T-cell (primary cell): ENCODE measurements at regions not wholly inside any gene's neighbourhood (a gene's known extent, or its start where the extent isn't known, plus 50 kb on each side); places are given as distances from the start of the nearest gene placed in this dataset.
A peak's percentile ranks its signal among the peaks of the same experiment; 100 is the strongest.

Source experiments
- ATAC-seq, 4 experiments: fragments of 200-7000 bp in 3 of 4; fragments of 150-1000 bp in 1 of 4; cut with Tn5 transposase; replicated peaks in 1 of 4; 1 replicate in 3 of 4; 2 replicates in 1 of 4; pipeline ENCODE4 v1.10.0; 2021; ENCODE audit warnings: moderate library complexity in 3 of 4, mild to moderate bottlenecking in 2 of 4, moderate number of reproducible peaks in 1 of 4
- CTCF ChIA-PET, 2 donors: fragments of 300-600 bp; sonication (Branson Sonifier 250); formaldehyde crosslinking; loops; one replicate each; lab custom pipeline; 2022; ENCODE audit warnings: antibody characterized with exemption in 2 of 2; lab: Charles Lee
- POLR2A ChIA-PET, 2 donors: fragments of 300-600 bp; sonication (Branson Sonifier 250); formaldehyde crosslinking; loops; one replicate each; lab custom pipeline; 2022; ENCODE audit warnings: antibody characterized with exemption in 2 of 2; lab: Charles Lee
- DNase-seq, 35 experiments: peaks; one replicate each; pipeline versions ENCODE4 v3.0.0 to v3.0.0-alpha.2; 2013 to 2023
- H3K27ac ChIP-seq: one replicate; pipeline ENCODE4 v1.5.1; 2013; ENCODE audit warnings: low read length
- H3K27me3 ChIP-seq, 2 experiments: replicated peaks in 1 of 2; 1 replicate in 1 of 2; 2 replicates in 1 of 2; pipeline versions ENCODE4 v1.6.1 to v1.7.0; 2013; ENCODE audit warnings: low read length in 1 of 2, mixed read lengths in 1 of 2; ENCODE audit not compliant: control insufficient read depth in 2 of 2, insufficient read depth in 2 of 2; ENCODE audit errors: extremely low read depth in 1 of 2
- H3K36me3 ChIP-seq, 2 donors: 1 replicate in 1 of 2; 2 replicates in 1 of 2; pipeline versions ENCODE4 v1.6.1 to v1.7.0; 2013; ENCODE audit warnings: low read length in 1 of 2; ENCODE audit not compliant: control insufficient read depth in 2 of 2, insufficient read depth in 1 of 2; ENCODE audit errors: extremely low read depth in 1 of 2
- H3K4me1 ChIP-seq, 2 experiments: 1 replicate in 1 of 2; 2 replicates in 1 of 2; pipeline versions ENCODE4 v1.6.1 to v1.7.0; 2013; ENCODE audit warnings: low read length in 2 of 2, mixed read lengths in 1 of 2; ENCODE audit not compliant: insufficient read depth in 2 of 2, control insufficient read depth in 1 of 2; ENCODE audit errors: extremely low read depth in 1 of 2
- H3K4me3 ChIP-seq, 2 donors: 1 replicate in 1 of 2; 2 replicates in 1 of 2; pipeline versions ENCODE4 v1.5.1 to v1.7.0; 2013; ENCODE audit warnings: mild to moderate bottlenecking in 2 of 2, low read length in 1 of 2, moderate library complexity in 1 of 2; ENCODE audit not compliant: control insufficient read depth in 1 of 2; ENCODE audit errors: extremely low read depth in 1 of 2
- H3K9me3 ChIP-seq: 2 replicates; pipeline ENCODE4 v1.7.0; 2013
- H3K27ac Mint-ChIP-seq, 2 donors: one replicate each; pipeline ENCODE4 v1.8.0; 2020 to 2021; ENCODE audit warnings: mild to moderate bottlenecking in 2 of 2, mixed read lengths in 2 of 2
- H3K27me3 Mint-ChIP-seq, 2 donors: one replicate each; pipeline ENCODE4 v1.8.0; 2021 to 2022; ENCODE audit warnings: mixed read lengths in 2 of 2
- H3K36me3 Mint-ChIP-seq: one replicate; pipeline ENCODE4 v1.8.0; 2021; ENCODE audit warnings: mixed read lengths
- H3K4me1 Mint-ChIP-seq, 3 donors: one replicate each; pipeline ENCODE4 v1.8.0; 2020 to 2022; ENCODE audit warnings: mixed read lengths in 3 of 3, mild to moderate bottlenecking in 1 of 3
- H3K4me3 Mint-ChIP-seq, 3 donors: one replicate each; pipeline ENCODE4 v1.8.0; 2020 to 2022; ENCODE audit warnings: mild to moderate bottlenecking in 3 of 3, mixed read lengths in 3 of 3, moderate library complexity in 3 of 3
- H3K9me3 Mint-ChIP-seq, 3 donors: one replicate each; pipeline ENCODE4 v1.8.0; 2020 to 2022; ENCODE audit warnings: mixed read lengths in 3 of 3
- WGBS: methylation state at CpG from one replicate; pipeline ENCODE4 v1.1.5; 2013; ENCODE audit warnings: missing lambda C conversion rate; ENCODE audit not compliant: insufficient coverage; 5-methylcytosine and 5-hydroxymethylcytosine counted together

GRCh38 chr3:152069871-152070270, 196.4 kb downstream of the SUCNR1 start:
- Histone ChIP-seq H3K9me3 (no peaks in the 10 kb centered on the region), H3K27me3 (peaks cover 0 to 4% of the 10 kb centered on the region in 2 experiments), H3K27ac (no peak overlapping the region), H3K36me3 (no peaks in the 10 kb centered on the region), H3K4me1 (no peaks in the 10 kb centered on the region), H3K4me3 (no peak overlapping the region)
- H3K9me3 Mint-ChIP-seq, result no peaks in the 10 kb centered on the region
- no peak overlapping the region for H3K27ac Mint-ChIP-seq
- ChIA-PET POLR2A (no interaction called here), CTCF (interaction anchor here in 1 of 2 donors (0.7 kb wide), 2 partner anchors 39 to 273 kb away, joined by 3 read pairs; no protein-coding TSS in a partner anchor)
- no peaks in the 10 kb centered on the region for H3K27me3 Mint-ChIP-seq
- DNase-seq (no peak), ATAC-seq (no peak)
- H3K4me1 Mint-ChIP-seq, result peaks cover 0 to 5% (median 2%) of the 10 kb centered on the region in 3 donors
- H3K4me3 Mint-ChIP-seq, result no peak overlapping the region
- H3K36me3 Mint-ChIP-seq, result no peaks in the 10 kb centered on the region

GRCh38 chr3:152071315-152071714, 197.4 kb upstream of the MBNL1 start:
- H3K36me3 ChIP-seq, result no peaks in the 10 kb centered on the region
- no peaks in the 10 kb centered on the region for H3K9me3 ChIP-seq
- no peaks in the 10 kb centered on the region for H3K4me1 ChIP-seq
- Mint-ChIP-seq H3K4me3 (no peak overlapping the region), H3K27me3 (no peaks in the 10 kb centered on the region), H3K9me3 (no peaks in the 10 kb centered on the region), H3K36me3 (no peaks in the 10 kb centered on the region), H3K4me1 (peaks cover 2 to 9% (median 7%) of the 10 kb centered on the region in 3 donors), H3K27ac (no peak overlapping the region)
- no peak overlapping the region for H3K4me3 ChIP-seq
- DNase-seq (no peak), ATAC-seq (no peak)
- H3K27me3 ChIP-seq, result peaks cover 0 to 4% of the 10 kb centered on the region in 2 experiments
- WGBS, result 92% methylated on average over 2 of the region's 3 CpGs
- ChIA-PET POLR2A (interaction anchor here in 1 of 2 donors (0.6 kb wide), 1 partner anchor 319 kb away, joined by 5 read pairs; no protein-coding TSS in a partner anchor), CTCF (interaction anchor here (0.6 to 2.5 kb wide), 11 partner anchors 107 to 453 kb away, joined by 3 to 15 read pairs (median 4); no protein-coding TSS in a partner anchor)
- H3K27ac ChIP-seq, result no peak overlapping the region

GRCh38 chr3:152071924-152072323, 196.8 kb upstream of the MBNL1 start:
- DNase-seq (peak in 8 of 35 experiments; percentile 0 to 57 (median 1)), ATAC-seq (peak in 3 of 4 experiments; percentile 49 to 66 (median 53))
- H3K27me3 ChIP-seq, result peaks cover 0 to 4% of the 10 kb centered on the region in 2 experiments
- Mint-ChIP-seq H3K27me3 (no peaks in the 10 kb centered on the region), H3K4me3 (no peak overlapping the region), H3K9me3 (no peaks in the 10 kb centered on the region), H3K4me1 (peaks cover 4 to 9% (median 7%) of the 10 kb centered on the region in 3 donors), H3K36me3 (no peaks in the 10 kb centered on the region), H3K27ac (no peak overlapping the region)
- no peaks in the 10 kb centered on the region for H3K9me3 ChIP-seq
- POLR2A ChIA-PET, result interaction anchor here in 1 of 2 donors (0.6 kb wide), 1 partner anchor 319 kb away, joined by 5 read pairs; no protein-coding TSS in a partner anchor
- CTCF ChIA-PET, result interaction anchor here (0.5 to 2.5 kb wide), 12 partner anchors 186 to 453 kb away, joined by 3 to 15 read pairs (median 4); no protein-coding TSS in a partner anchor
- no peaks in the 10 kb centered on the region for H3K36me3 ChIP-seq
- H3K4me3 ChIP-seq, result no peak overlapping the region
- no peak overlapping the region for H3K27ac ChIP-seq
- H3K4me1 ChIP-seq, result no peaks in the 10 kb centered on the region
- no CpG with 5 or more reads among the region's 1 CpG for WGBS

- CTCF ChIA-PET, result interaction anchor here in 1 of 2 donors (0.8 to 2.5 kb wide), 3 partner anchors 140 to 399 kb away, joined by 3 to 15 read pairs (median 9); no protein-coding TSS in a partner anchor
- Mint-ChIP-seq H3K4me1 (peaks cover 4 to 9% (median 7%) of the 10 kb centered on the region in 3 donors), H3K27me3 (no peaks in the 10 kb centered on the region), H3K36me3 (no peaks in the 10 kb centered on the region), H3K9me3 (no peaks in the 10 kb centered on the region), H3K4me3 (no peak overlapping the region), H3K27ac (no peak overlapping the region)
- no peak overlapping the region for H3K27ac ChIP-seq
- ATAC-seq (no peak), DNase-seq (no peak)
- H3K4me1 ChIP-seq, result no peaks in the 10 kb centered on the region
- no CpG with 5 or more reads among the region's 6 CpGs for WGBS
- POLR2A ChIA-PET, result no interaction called here
- no peaks in the 10 kb centered on the region for H3K36me3 ChIP-seq
- no peak overlapping the region for H3K4me3 ChIP-seq
- peaks cover 0 to 4% of the 10 kb centered on the region in 2 experiments for H3K27me3 ChIP-seq
- H3K9me3 ChIP-seq, result no peaks in the 10 kb centered on the region
These were observed 195.5 kb upstream of the MBNL1 start for GRCh38 chr3:152073267-152073666.

GRCh38 chr3:152076148-152076547, 192.6 kb upstream of the MBNL1 start:
- Histone ChIP-seq H3K4me3 (no peak overlapping the region), H3K36me3 (no peaks in the 10 kb centered on the region), H3K9me3 (no peaks in the 10 kb centered on the region), H3K27ac (no peak overlapping the region), H3K27me3 (no peaks in the 10 kb centered on the region), H3K4me1 (no peaks in the 10 kb centered on the region)
- ChIA-PET POLR2A (interaction anchor here in 1 of 2 donors (0.5 to 0.7 kb wide), 2 partner anchors 112 to 229 kb away, joined by 4 read pairs; no protein-coding TSS in a partner anchor), CTCF (interaction anchor here in 1 of 2 donors (0.6 to 2.1 kb wide), 5 partner anchors 118 to 448 kb away, joined by 3 to 6 read pairs (median 4); partner anchors contain the start of gene MBNL1)
- no peak overlapping the region for H3K27ac Mint-ChIP-seq
- H3K9me3 Mint-ChIP-seq, result peaks cover 0 to 5% (median 4%) of the 10 kb centered on the region in 3 donors
- no CpG with 5 or more reads among the region's 2 CpGs for WGBS
- H3K4me1 Mint-ChIP-seq, result peaks cover 4 to 9% (median 7%) of the 10 kb centered on the region in 3 donors
- ATAC-seq, result no peak
- no peaks in the 10 kb centered on the region for H3K36me3 Mint-ChIP-seq
- no peaks in the 10 kb centered on the region for H3K27me3 Mint-ChIP-seq
- H3K4me3 Mint-ChIP-seq, result no peak overlapping the region
- DNase-seq, result peak in 1 of 35 experiments; percentile 9

- no peaks in the 10 kb centered on the region for H3K36me3 Mint-ChIP-seq
- H3K27me3 Mint-ChIP-seq, result no peaks in the 10 kb centered on the region
- ChIA-PET POLR2A (no interaction called here), CTCF (no interaction called here)
- WGBS, result 100% methylated on average over 2 of the region's 2 CpGs
- H3K27me3 ChIP-seq, result no peaks in the 10 kb centered on the region
- DNase-seq, result no peak
- H3K27ac ChIP-seq, result no peak overlapping the region
- H3K27ac Mint-ChIP-seq, result no peak overlapping the region
- H3K4me3 Mint-ChIP-seq, result no peak overlapping the region
- peaks cover 3 to 5% (median 4%) of the 10 kb centered on the region in 3 donors for H3K4me1 Mint-ChIP-seq
- no peaks in the 10 kb centered on the region for H3K36me3 ChIP-seq
- no peaks in the 10 kb centered on the region for H3K9me3 ChIP-seq
- no peaks in the 10 kb centered on the region for H3K4me1 ChIP-seq
- H3K9me3 Mint-ChIP-seq, result peaks cover 0 to 5% (median 4%) of the 10 kb centered on the region in 3 donors
- ATAC-seq, result no peak
- H3K4me3 ChIP-seq, result no peak overlapping the region
These were observed 188.7 kb upstream of the MBNL1 start for GRCh38 chr3:152079980-152080379.
